NCI-H187 treated with DMSO at 0.1 percent for 48 hours (cell line): ENCODE measurements at regions not wholly inside any gene's neighbourhood (a gene's known extent, or its start where the extent isn't known, plus 50 kb on each side); places are given as distances from the start of the nearest gene placed in this dataset.
A peak's percentile ranks its signal among the peaks of the same experiment; 100 is the strongest.

ENCODE experiments used
- DNase-seq: peaks from one replicate; lab custom pipeline; 2025; lab: John Stamatoyannopoulos, UW

DNA sequence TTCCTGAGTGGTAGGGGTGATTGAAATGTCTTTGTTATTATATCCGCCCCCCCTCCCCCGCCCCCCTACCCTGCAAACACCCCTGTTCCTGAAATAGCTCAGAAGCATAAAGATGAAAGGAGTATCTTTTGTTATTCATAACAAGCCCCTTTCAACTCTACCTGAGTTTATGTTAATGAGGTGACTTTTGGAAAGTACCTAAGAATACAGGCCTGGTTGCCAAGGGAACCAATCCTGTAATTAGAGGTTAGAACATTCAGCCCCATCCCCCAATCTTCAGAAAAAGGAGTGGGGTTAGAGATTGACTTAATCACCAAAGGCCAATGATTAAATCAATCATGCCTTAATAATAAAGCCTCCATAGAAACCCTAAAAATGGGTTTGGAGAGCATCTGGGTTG lies 979.2 kb upstream of the GJE1 start:
- DNase-seq = no peak

- no peak for DNase-seq
Observed at GRCh38 chr6:141152951-141153350, 979.8 kb upstream of the GJE1 start.

DNA sequence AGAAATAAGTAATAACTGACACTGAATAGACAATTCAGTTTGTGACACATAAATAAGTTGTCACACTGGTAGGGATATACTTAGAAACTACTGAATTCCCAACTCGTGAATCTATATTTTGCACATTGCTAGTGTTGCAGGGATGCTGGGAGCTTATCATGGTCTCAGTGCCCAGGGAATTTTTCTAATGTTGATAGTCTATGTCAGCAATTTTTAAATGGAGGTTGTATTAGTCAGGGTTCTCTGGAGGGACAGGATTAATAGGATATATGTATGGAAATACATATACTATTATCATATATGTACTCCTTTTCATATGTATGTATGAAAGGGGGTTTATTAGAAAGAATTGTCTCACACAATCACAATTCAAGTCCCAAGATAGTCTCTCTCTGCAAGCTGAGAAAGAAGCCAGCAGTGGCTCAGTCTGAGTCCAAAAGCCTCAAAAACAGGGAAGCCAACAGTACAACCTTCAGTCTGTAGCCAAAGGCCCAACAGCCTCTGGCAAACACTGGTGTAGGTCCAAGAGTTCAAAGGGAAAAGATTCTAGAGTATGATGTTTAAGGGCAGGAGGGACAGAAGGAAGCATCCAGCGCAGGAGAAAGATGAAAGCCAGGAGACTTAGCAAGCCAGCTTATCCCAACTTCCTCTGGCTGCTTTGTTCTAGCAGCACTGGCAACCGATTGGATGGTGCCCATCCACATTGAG lies 980.9 kb upstream of the GJE1 start:
- no peak for DNase-seq

- no peak for DNase-seq
Observed at GRCh38 chr6:141141870-141142269, 990.9 kb upstream of the GJE1 start.

DNA sequence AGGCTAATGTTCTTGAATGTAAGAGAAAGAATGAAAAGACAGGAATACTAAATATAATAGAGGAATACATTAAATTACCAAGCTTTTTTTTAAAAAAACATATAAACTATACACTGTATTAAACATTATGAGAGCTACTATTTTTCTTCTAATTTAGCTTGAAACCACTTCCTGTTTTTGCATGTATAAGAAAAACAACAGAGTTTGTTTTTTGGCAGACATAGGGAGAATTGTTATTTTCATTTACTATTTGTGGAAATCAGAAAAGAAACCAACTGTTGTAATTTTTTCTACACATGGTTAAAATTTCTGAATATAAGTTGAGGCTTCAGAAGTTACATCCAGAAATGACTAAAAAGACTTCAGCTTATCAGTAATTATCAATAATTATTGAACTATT lies 991.8 kb upstream of the GJE1 start:
- no peak for DNase-seq

- DNase-seq = no peak
Observed at GRCh38 chr6:141139461-141139860, 993.3 kb upstream of the GJE1 start.

GRCh38 chr6:141134723-141135122 lies 998.0 kb upstream of the GJE1 start:
- DNase-seq = no peak

GRCh38 chr6:141133836-141134235 lies 998.9 kb upstream of the GJE1 start:
- no peak for DNase-seq

DNA sequence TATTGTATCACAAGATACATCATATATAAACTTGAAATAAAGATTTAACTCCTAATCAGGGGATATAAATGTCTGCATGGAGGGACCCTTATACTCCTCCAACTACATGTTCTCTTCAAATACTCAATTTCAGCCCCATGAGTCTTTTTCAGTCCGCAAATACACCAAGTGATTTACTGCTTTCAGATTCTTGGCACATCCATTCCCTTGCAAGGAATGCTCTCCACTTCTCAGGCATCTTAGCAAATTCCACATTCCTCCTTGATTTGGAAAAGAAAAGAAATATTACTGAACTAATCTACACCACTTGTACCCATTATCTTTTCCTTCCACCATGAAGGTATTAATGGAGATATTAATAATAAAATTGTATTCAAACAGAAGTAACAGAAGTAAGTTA lies 999.4 kb upstream of the GJE1 start:
- no peak for DNase-seq

GRCh38 chr6:141131616-141132015 lies 1001.1 kb upstream of the GJE1 start:
- no peak for DNase-seq

DNA sequence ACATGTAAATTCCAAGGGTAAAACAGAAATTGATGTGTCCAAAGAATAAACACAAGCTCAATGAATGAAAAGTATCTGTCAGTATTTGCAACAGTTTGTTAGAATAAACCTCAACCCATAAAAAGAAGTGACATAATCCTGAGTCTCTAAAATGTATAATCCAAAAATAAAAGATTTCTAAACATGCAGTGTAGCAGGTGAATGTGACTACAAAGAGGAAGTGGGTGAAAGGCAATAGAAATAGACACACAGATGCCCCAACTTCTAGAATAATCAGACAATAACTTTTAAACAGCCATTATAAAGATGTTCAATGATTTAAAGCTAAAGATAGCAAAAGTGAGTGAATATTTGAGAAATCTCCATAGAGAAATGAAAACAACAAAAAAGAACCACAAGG lies 1009.2 kb upstream of the GJE1 start:
- DNase-seq = no peak

DNA sequence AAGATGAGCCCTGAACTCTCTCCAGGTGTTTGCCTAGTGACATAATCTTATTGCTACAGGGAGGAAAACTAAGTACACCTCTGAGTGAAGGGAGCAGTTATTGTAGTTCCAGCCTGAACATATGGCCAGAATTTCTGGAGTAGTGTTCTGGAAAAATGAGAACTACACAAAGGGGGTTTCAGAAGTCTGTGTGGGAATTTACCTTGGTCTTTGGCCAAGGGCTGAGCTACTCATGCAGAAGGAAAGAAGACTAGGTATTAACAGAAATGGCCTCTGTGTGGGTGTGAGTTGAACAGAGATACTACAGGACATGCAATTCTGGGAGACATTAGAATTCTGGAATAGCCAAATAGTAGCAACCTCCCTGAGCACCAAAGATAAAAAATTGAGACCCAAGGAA lies 1009.7 kb upstream of the GJE1 start:
- no peak for DNase-seq

- DNase-seq = no peak
Observed at GRCh38 chr6:141118991-141119390, 1013.7 kb upstream of the GJE1 start.

GRCh38 chr6:141117874-141118273 lies 1014.9 kb upstream of the GJE1 start:
- DNase-seq = no peak

DNA sequence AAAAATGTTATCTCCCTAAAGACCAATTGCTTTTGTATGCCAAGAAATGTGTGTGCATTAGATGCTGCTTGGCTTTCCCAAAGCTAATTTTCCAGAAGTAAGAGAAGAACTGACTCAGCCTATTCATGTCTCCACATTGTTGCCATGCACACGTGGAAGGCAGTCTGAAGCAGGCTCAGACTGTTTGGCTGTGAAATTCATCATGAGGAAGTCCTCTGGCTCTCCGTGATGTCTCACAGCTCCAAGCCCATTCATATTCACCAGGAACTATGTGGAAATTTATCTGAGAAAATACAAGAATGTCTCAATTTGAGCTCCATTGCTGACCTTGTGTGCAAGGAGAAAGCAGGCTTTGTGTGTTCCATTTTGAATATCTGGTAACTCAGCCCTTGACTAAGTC lies 1022.2 kb upstream of the GJE1 start:
- no peak for DNase-seq

DNA sequence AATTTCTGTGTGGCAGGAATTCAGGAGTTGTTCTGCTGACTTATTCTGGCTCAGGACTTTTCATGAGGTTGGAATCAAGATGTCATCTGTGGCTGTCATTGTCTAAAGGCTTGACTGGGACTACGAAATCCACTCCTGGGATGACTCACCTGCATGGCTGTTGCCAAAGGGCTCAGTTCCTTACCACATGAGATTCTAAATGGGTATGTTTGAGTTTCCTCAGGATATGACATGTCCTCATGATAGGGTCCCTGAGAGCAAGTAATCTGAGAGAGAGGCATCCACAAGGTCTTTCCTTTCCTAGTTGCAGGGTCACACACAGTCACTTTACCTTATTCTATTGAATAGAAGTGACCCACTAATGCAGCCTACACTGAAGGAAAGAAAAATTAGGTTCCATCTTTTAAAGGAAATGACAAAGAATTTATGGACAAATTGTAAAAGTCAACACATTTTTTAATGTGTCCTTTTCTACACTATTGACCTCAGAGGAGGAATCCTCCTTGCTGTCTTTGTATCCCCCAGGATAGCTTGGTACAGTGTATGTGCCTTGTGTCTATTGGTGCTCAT lies 1025.0 kb upstream of the GJE1 start:
- DNase-seq = no peak

GRCh38 chr6:141105481-141105880 lies 1027.2 kb upstream of the GJE1 start:
- no peak for DNase-seq

DNA sequence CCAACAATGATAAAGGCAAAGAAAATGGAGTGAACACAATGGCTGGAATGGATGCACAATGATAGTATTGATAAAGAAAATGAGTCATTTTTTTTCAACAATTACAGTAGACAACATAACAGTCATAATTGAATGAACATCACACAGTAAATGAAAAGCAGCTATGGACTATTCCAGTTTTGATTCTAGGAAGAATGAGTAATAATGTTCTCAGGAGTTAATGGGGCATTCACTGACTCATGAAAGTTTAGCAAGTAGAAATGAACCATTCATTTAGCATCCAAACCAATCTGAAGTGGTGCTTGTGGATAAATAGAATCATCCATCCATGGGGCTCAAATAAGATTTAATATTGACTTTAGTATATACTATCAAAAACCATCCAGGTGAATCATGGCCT lies 1029.5 kb upstream of the GJE1 start:
- DNase-seq = peak; percentile 67

- DNase-seq = no peak
Observed at GRCh38 chr6:141097471-141097870, 1035.3 kb upstream of the GJE1 start.

GRCh38 chr6:141095308-141095707 lies 1037.4 kb upstream of the GJE1 start:
- DNase-seq = no peak

- no peak for DNase-seq
Observed at GRCh38 chr6:141088171-141088570, 1044.6 kb upstream of the GJE1 start.

DNA sequence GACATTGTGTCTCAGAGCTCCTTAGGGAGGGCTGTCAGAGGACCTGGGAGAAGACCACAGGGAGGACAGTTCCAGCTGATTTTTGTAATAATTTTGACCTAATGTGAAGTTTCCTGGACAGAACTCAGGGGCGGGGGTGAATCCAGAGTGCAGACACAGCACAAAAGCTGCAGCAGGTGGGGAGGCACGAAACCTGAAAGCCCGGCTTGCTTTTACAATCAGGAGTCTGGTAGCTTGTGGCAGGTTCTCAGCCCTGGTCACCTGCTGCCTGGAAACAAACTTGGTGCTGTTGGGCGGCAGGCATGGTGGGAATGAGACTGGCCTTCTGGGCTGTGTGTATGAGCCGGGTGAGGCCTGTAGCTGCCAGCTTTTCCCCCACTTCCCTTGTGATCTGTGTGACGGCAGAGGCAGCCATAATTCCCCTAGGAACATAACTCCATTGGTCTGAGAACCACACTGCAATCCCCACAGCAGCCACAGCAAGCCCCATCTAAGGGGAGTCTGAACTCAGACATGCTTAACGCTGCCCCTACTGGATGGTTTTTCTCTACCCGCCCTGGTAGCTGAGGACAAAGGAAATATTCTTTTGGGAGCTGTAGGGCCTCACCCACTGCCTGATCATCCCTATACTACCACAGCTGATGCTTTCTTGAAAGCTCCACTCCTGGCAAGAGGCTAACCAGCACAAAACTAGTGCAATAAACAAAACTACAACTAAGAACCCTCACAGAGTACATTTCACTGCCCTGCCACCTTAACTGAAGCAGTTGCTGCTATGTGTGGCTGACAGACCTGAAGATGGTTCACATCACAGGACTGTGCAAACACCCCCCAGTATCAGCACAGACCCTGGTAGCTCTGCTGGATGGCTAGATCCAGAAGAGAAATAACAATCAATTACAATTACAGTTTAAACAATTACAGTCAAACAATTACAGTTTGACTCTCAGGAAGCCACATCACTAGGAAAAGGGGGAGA lies 1055.1 kb upstream of the GJE1 start:
- DNase-seq = no peak

GRCh38 chr6:141057761-141058160 lies 1075.0 kb upstream of the GJE1 start:
- DNase-seq = no peak
